ENCODE measurements at regions not wholly inside any gene's neighbourhood (a gene's known extent, or its start where the extent isn't known, plus 50 kb on each side); places are given as distances from the start of the nearest gene placed in this dataset.

DNA sequence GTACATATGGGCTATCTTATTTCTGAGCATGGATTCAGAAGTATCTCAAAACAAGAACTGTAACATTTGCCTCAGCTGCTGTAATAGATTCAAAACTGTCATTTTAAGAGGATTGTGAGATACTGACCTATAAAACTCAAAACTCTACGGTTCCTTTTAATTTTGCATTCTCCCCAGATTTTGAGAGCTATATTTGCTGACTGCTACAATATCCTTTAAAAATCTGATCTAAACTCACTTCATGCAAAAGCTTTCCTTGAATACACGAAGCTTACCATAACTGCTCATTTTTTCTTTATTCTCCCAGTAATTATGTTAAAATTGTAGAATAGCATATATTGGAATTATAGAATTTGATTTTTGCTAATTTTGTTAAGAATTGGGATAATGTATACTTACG is 158.7 kb upstream of the ROBO1 start:
- no peak for DNase-seq (ENCODE audit: low spot score)
- TF ChIP-seq, protein P1, sequence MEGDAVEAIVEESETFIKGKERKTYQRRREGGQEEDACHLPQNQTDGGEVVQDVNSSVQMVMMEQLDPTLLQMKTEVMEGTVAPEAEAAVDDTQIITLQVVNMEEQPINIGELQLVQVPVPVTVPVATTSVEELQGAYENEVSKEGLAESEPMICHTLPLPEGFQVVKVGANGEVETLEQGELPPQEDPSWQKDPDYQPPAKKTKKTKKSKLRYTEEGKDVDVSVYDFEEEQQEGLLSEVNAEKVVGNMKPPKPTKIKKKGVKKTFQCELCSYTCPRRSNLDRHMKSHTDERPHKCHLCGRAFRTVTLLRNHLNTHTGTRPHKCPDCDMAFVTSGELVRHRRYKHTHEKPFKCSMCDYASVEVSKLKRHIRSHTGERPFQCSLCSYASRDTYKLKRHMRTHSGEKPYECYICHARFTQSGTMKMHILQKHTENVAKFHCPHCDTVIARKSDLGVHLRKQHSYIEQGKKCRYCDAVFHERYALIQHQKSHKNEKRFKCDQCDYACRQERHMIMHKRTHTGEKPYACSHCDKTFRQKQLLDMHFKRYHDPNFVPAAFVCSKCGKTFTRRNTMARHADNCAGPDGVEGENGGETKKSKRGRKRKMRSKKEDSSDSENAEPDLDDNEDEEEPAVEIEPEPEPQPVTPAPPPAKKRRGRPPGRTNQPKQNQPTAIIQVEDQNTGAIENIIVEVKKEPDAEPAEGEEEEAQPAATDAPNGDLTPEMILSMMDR (IDR thresholded peaks at IDR 0.05; ENCODE audit: extremely low read depth, insufficient read depth, missing control alignments), result no peak
- in situ Hi-C loops (cut with MboI; ENCODE audit: low pct_unique_long_range_greater_than_20kb, low sequenced_read_pairs, unreplicated experiment), result no loop called here

DNA sequence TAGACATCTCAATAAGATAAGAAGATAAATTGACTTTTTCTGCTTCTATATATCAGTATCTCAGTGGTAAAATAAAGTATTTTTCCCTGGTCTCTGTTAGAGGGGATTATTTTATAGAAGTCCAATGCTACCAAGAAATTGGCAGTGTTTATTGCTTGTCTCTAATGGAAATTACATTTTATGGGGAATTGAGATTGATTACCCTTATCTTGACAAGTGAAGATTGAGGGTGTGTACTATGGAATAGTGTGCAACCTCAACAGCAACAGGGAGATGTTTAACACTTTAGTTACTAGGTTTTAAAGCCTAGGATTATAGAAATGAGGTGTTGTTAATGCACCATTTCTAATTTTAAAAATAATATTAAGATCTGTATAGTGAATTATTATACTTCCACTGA is 154.8 kb upstream of the ROBO1 start:
- in situ Hi-C loops (cut with MboI; ENCODE audit: low pct_unique_long_range_greater_than_20kb, low sequenced_read_pairs, unreplicated experiment), result no loop called here
- TF ChIP-seq, protein P1 (IDR thresholded peaks at IDR 0.05; ENCODE audit: extremely low read depth, insufficient read depth, missing control alignments), result no peak
- DNase-seq (ENCODE audit: low spot score), result no peak

DNA sequence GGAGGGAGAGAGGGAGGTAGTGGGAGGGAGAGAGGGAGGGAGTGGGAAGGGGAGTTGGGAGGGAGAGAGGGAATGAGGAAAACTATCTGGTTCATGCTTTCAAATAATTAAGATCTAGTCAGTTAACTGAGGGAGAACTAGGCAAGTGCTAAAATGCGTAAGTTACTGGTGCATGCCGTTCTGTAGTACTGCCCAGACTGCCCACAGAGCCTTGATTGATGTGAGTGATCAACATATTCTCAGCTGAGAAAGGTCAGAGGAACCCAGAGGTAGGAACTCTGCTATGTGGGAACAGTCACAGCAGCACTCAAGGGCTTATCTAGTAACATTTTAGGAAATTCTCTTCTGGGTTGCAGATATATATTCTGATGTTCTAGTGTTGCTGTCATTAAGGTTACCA is 149.8 kb upstream of the ROBO1 start:
- in situ Hi-C loops (cut with MboI; ENCODE audit: low pct_unique_long_range_greater_than_20kb, low sequenced_read_pairs, unreplicated experiment), result no loop called here
- TF ChIP-seq, protein P1 (IDR thresholded peaks at IDR 0.05; ENCODE audit: extremely low read depth, insufficient read depth, missing control alignments), result no peak

DNA sequence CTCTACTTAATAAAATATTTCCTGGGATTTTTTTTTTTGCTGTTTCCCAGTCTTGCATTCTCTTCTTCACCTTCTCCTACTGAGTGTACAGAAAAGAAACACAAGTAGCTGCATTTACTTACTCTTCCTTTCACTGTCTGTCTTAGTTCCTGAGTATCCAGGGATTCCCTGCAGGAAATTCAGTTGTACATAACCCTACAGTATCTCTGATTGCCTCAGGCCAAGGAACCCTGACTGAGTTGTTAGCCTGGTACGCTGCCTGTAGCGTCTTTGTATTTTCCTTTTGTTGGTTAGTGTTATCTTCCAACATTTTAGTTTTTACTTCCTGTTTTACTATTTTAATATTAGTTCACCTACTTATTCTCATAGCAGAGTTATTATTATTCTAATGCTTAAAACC is 142.5 kb upstream of the ROBO1 start:
- in situ Hi-C loops (cut with MboI; ENCODE audit: low pct_unique_long_range_greater_than_20kb, low sequenced_read_pairs, unreplicated experiment), result no loop called here
- no peak for DNase-seq (ENCODE audit: low spot score)
- TF ChIP-seq, protein P1 (IDR thresholded peaks at IDR 0.05; ENCODE audit: extremely low read depth, insufficient read depth, missing control alignments), result no peak

More for the DNA sequence above, 149.8 kb upstream of the ROBO1 start:
- DNase-seq (ENCODE audit: low spot score), result no peak

DNA sequence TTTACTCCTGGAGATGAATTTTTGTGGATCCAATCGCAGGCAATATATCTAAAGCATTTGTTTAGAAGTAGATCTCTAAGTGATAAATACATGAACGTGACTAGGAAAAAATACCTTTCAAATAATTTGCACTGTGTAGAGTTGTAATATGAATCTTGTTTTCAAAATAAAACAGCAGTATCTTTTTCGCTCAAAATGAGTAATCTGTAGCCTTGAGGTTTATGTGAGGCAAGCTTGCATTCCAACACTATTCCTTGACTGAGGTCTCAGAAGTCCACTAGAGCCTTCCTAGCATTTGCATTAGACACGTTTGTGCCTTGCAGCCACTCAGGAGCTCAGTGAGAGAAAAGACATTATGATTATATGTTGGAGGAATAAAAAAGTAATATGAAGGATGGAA is 138.3 kb upstream of the ROBO1 start:
- in situ Hi-C loops (cut with MboI; ENCODE audit: low pct_unique_long_range_greater_than_20kb, low sequenced_read_pairs, unreplicated experiment), result no loop called here
- no peak for DNase-seq (ENCODE audit: low spot score)
- TF ChIP-seq, protein P1 (IDR thresholded peaks at IDR 0.05; ENCODE audit: extremely low read depth, insufficient read depth, missing control alignments), result no peak

DNA sequence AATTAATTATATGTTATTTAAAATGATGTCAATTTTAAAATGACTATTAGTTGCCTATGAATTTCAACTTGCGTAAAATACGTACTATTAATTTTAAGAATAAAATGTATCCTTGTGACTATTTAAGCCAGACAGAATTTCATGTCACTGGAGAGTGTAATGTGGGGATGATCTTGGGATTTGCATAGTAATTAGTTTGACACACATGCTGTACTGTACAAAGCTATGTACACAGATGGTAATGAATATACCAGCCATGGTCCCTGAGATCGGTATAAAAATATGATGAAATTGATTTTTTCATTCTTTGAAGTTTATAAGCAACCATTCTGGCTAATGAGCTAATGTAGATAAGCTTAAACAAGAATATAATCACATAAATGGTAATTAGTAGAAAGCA is 134.4 kb upstream of the ROBO1 start:
- in situ Hi-C loops (cut with MboI; ENCODE audit: low pct_unique_long_range_greater_than_20kb, low sequenced_read_pairs, unreplicated experiment), result no loop called here
- no peak for DNase-seq (ENCODE audit: low spot score)
- TF ChIP-seq, protein P1 (IDR thresholded peaks at IDR 0.05; ENCODE audit: extremely low read depth, insufficient read depth, missing control alignments), result no peak

DNA sequence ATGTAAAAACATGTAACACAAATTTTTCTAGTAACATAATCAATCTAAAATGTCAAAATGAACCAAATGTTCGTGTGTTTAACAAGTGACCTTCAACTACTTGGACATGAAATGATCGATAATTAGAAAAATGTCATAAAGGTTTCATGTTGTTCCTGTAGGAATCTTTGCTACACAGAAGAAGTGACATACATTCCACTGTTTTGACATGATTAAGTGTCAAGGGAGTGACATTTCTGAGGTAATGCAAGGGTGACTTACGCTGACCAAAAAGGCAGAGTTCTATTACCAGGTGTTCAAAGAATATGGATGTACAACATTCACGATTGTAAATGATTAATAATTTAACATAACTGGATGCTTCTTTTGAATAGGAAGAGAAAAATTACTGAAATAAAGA is 131.1 kb upstream of the ROBO1 start:
- in situ Hi-C loops (cut with MboI; ENCODE audit: low pct_unique_long_range_greater_than_20kb, low sequenced_read_pairs, unreplicated experiment), result no loop called here
- no peak for DNase-seq (ENCODE audit: low spot score)
- TF ChIP-seq, protein P1 (IDR thresholded peaks at IDR 0.05; ENCODE audit: extremely low read depth, insufficient read depth, missing control alignments), result no peak
